Central memory CD8-positive, alpha-beta T cell (primary cell): ENCODE measurements at regions not wholly inside any gene's neighbourhood (a gene's known extent, or its start where the extent isn't known, plus 50 kb on each side); places are given as distances from the start of the nearest gene placed in this dataset.

Experiments used
- ATAC-seq: fragments of 150-1000 bp; cut with Tn5 transposase; replicated peaks from 2 replicates; pipeline ENCODE4 v1.10.0; 2022; ENCODE audit warnings: mild to moderate bottlenecking, moderate FRiP score, moderate number of reproducible peaks; ENCODE audit not compliant: poor library complexity, severe bottlenecking; ENCODE audit errors: extremely low read depth
- DNase-seq, 2 donors: peaks; one replicate each; pipeline ENCODE4 v3.0.0; 2021; ENCODE audit warnings: low spot score in 2 of 2
- H3K27ac Mint-ChIP-seq: one replicate; pipeline ENCODE4 v1.8.0; 2022; ENCODE audit warnings: low read depth, mild to moderate bottlenecking, moderate library complexity, mixed read lengths
- H3K27me3 Mint-ChIP-seq: one replicate; pipeline ENCODE4 v1.8.0; 2022; ENCODE audit warnings: mixed read lengths
- H3K36me3 Mint-ChIP-seq: one replicate; pipeline ENCODE4 v1.8.0; 2022; ENCODE audit warnings: mild to moderate bottlenecking, moderate library complexity, mixed read lengths; ENCODE audit not compliant: insufficient read depth
- H3K4me1 Mint-ChIP-seq: one replicate; pipeline ENCODE4 v1.8.0; 2022; ENCODE audit warnings: mixed read lengths
- H3K4me3 Mint-ChIP-seq: one replicate; pipeline ENCODE4 v1.8.0; 2022; ENCODE audit warnings: mild to moderate bottlenecking, moderate library complexity, mixed read lengths
- H3K9me3 Mint-ChIP-seq: one replicate; pipeline ENCODE4 v1.8.0; 2022; ENCODE audit warnings: mixed read lengths

GRCh38 chr13:99844421-99844820, 127.1 kb downstream of the ZIC5 start:
- H3K36me3 Mint-ChIP-seq: peaks cover 1% of the 10 kb centered on the region
- H3K4me3 Mint-ChIP-seq: no peak overlapping the region
- H3K9me3 Mint-ChIP-seq: no peaks in the 10 kb centered on the region
- no peak overlapping the region for H3K27ac Mint-ChIP-seq
- DNase-seq (no peak), ATAC-seq (no peak)
- H3K27me3 Mint-ChIP-seq: no peaks in the 10 kb centered on the region
- no peaks in the 10 kb centered on the region for H3K4me1 Mint-ChIP-seq

GRCh38 chr13:99843872-99844271, 127.7 kb downstream of the ZIC5 start:
- Mint-ChIP-seq H3K4me1 (no peaks in the 10 kb centered on the region), H3K4me3 (no peak overlapping the region), H3K27me3 (no peaks in the 10 kb centered on the region), H3K9me3 (no peaks in the 10 kb centered on the region), H3K36me3 (peaks cover 1% of the 10 kb centered on the region), H3K27ac (no peak overlapping the region)
- DNase-seq: no peak
- no peak for ATAC-seq

GRCh38 chr13:99842405-99842804, 129.2 kb downstream of the ZIC5 start:
- Mint-ChIP-seq H3K4me3 (no peak overlapping the region), H3K27me3 (no peaks in the 10 kb centered on the region), H3K27ac (no peak overlapping the region), H3K9me3 (no peaks in the 10 kb centered on the region), H3K4me1 (no peaks in the 10 kb centered on the region), H3K36me3 (peaks cover 1% of the 10 kb centered on the region)
- no peak for DNase-seq
- no peak for ATAC-seq

GRCh38 chr13:99836291-99836690, 135.3 kb downstream of the ZIC5 start:
- DNase-seq: no peak
- Mint-ChIP-seq H3K27me3 (no peaks in the 10 kb centered on the region), H3K4me3 (no peak overlapping the region), H3K27ac (no peak overlapping the region), H3K9me3 (no peaks in the 10 kb centered on the region), H3K36me3 (no peaks in the 10 kb centered on the region), H3K4me1 (peaks cover 16% of the 10 kb centered on the region)
- ATAC-seq: no peak

- ATAC-seq (no peak), DNase-seq (no peak)
- Mint-ChIP-seq H3K4me1 (peaks cover 16% of the 10 kb centered on the region), H3K9me3 (no peaks in the 10 kb centered on the region), H3K27me3 (no peaks in the 10 kb centered on the region), H3K27ac (peak overlapping the region; percentile 44), H3K36me3 (no peaks in the 10 kb centered on the region), H3K4me3 (no peak overlapping the region)
Measured at GRCh38 chr13:99835442-99835841, 136.1 kb downstream of the ZIC5 start.

GRCh38 chr13:99834246-99834645, 137.3 kb downstream of the ZIC5 start:
- no peak for DNase-seq
- no peak for ATAC-seq

GRCh38 chr13:99832347-99832746, 139.2 kb downstream of the ZIC5 start:
- Mint-ChIP-seq H3K9me3 (no peaks in the 10 kb centered on the region), H3K27me3 (no peaks in the 10 kb centered on the region), H3K27ac (no peak overlapping the region), H3K4me3 (no peak overlapping the region), H3K4me1 (peaks cover 16% of the 10 kb centered on the region), H3K36me3 (no peaks in the 10 kb centered on the region)
- DNase-seq: no peak
- no peak for ATAC-seq

More at GRCh38 chr13:99834246-99834645, 137.3 kb downstream of the ZIC5 start:
- no peak overlapping the region for H3K4me3 Mint-ChIP-seq
- H3K4me1 Mint-ChIP-seq: peaks cover 16% of the 10 kb centered on the region
- no peaks in the 10 kb centered on the region for H3K36me3 Mint-ChIP-seq
- H3K27ac Mint-ChIP-seq: peak overlapping the region; percentile 82
- H3K9me3 Mint-ChIP-seq: no peaks in the 10 kb centered on the region
- no peaks in the 10 kb centered on the region for H3K27me3 Mint-ChIP-seq

- H3K27ac Mint-ChIP-seq: no peak overlapping the region
- no peaks in the 10 kb centered on the region for H3K9me3 Mint-ChIP-seq
- no peaks in the 10 kb centered on the region for H3K36me3 Mint-ChIP-seq
- H3K4me3 Mint-ChIP-seq: no peak overlapping the region
- ATAC-seq: no peak
- H3K27me3 Mint-ChIP-seq: no peaks in the 10 kb centered on the region
- peaks cover 15% of the 10 kb centered on the region for H3K4me1 Mint-ChIP-seq
- DNase-seq: no peak
Measured at GRCh38 chr13:99830931-99831330, 140.6 kb downstream of the ZIC5 start.

- ATAC-seq: no peak
- no peaks in the 10 kb centered on the region for H3K27me3 Mint-ChIP-seq
Measured at GRCh38 chr13:99829593-99830239, 141.9 kb downstream of the ZIC5 start.

GRCh38 chr13:99829161-99829560, 142.4 kb downstream of the ZIC5 start:
- H3K27ac Mint-ChIP-seq: no peak overlapping the region
- H3K36me3 Mint-ChIP-seq: no peaks in the 10 kb centered on the region
- ATAC-seq (no peak), DNase-seq (no peak)
- H3K27me3 Mint-ChIP-seq: no peaks in the 10 kb centered on the region
- no peaks in the 10 kb centered on the region for H3K4me1 Mint-ChIP-seq
- H3K9me3 Mint-ChIP-seq: no peaks in the 10 kb centered on the region
- H3K4me3 Mint-ChIP-seq: no peak overlapping the region

More at GRCh38 chr13:99829593-99830239, 141.9 kb downstream of the ZIC5 start:
- no peak overlapping the region for H3K4me3 Mint-ChIP-seq
- DNase-seq: no peak
- no peaks in the 10 kb centered on the region for H3K36me3 Mint-ChIP-seq
- no peaks in the 10 kb centered on the region for H3K9me3 Mint-ChIP-seq
- H3K4me1 Mint-ChIP-seq: peaks cover 3% of the 10 kb centered on the region
- no peak overlapping the region for H3K27ac Mint-ChIP-seq

- H3K9me3 Mint-ChIP-seq: no peaks in the 10 kb centered on the region
- DNase-seq: no peak
- no peak overlapping the region for H3K4me3 Mint-ChIP-seq
- no peak for ATAC-seq
- H3K36me3 Mint-ChIP-seq: no peaks in the 10 kb centered on the region
- H3K4me1 Mint-ChIP-seq: no peaks in the 10 kb centered on the region
- no peak overlapping the region for H3K27ac Mint-ChIP-seq
- H3K27me3 Mint-ChIP-seq: no peaks in the 10 kb centered on the region
Measured at GRCh38 chr13:99828735-99829134, 142.8 kb downstream of the ZIC5 start.

GRCh38 chr13:99828123-99828522, 143.4 kb downstream of the ZIC5 start:
- Mint-ChIP-seq H3K4me1 (no peaks in the 10 kb centered on the region), H3K27ac (no peak overlapping the region), H3K36me3 (no peaks in the 10 kb centered on the region), H3K27me3 (no peaks in the 10 kb centered on the region), H3K4me3 (no peak overlapping the region), H3K9me3 (no peaks in the 10 kb centered on the region)
- DNase-seq (no peak), ATAC-seq (no peak)

GRCh38 chr13:99827011-99827772, 144.4 kb downstream of the ZIC5 start:
- H3K36me3 Mint-ChIP-seq: no peaks in the 10 kb centered on the region
- DNase-seq (no peak), ATAC-seq (no peak)
- no peak overlapping the region for H3K27ac Mint-ChIP-seq
- no peaks in the 10 kb centered on the region for H3K9me3 Mint-ChIP-seq
- no peaks in the 10 kb centered on the region for H3K4me1 Mint-ChIP-seq
- H3K4me3 Mint-ChIP-seq: no peak overlapping the region
- H3K27me3 Mint-ChIP-seq: no peaks in the 10 kb centered on the region
